GM18508 (cell line): ENCODE measurements at regions not wholly inside any gene's neighbourhood (a gene's known extent, or its start where the extent isn't known, plus 50 kb on each side); places are given as distances from the start of the nearest gene placed in this dataset.
"Not testable (repeated sequence)": the region's sequence is repeated elsewhere in the genome, so short reads cannot be mapped to it uniquely, and the experiment has no call there.

Experiments
- ATAC-seq: cut with Tn5 transposase; IDR thresholded peaks from one replicate; pipeline ENCODE4 v1.9.1; 2021; ENCODE audit warnings: moderate number of reproducible peaks; ENCODE audit not compliant: insufficient read depth, unreplicated experiment

- ATAC-seq = no peak
These were observed 1253.2 kb downstream of the EFNA5 start for GRCh38 chr5:106417566-106417965.

GRCh38 chr5:106417163-106417562 is 1253.6 kb downstream of the EFNA5 start:
- no peak for ATAC-seq

GRCh38 chr5:106415541-106415940 is 1255.2 kb downstream of the EFNA5 start:
- ATAC-seq = no peak

- ATAC-seq = no peak
These were observed 1256.4 kb downstream of the EFNA5 start for GRCh38 chr5:106414342-106414741.

GRCh38 chr5:106412606-106413005 is 1258.1 kb downstream of the EFNA5 start:
- ATAC-seq = no peak

GRCh38 chr5:106408570-106408969 is 1262.2 kb downstream of the EFNA5 start:
- ATAC-seq = no peak

- no peak for ATAC-seq
These were observed 1262.6 kb downstream of the EFNA5 start for GRCh38 chr5:106408141-106408540.

GRCh38 chr5:106401561-106401960 is 1269.2 kb downstream of the EFNA5 start:
- ATAC-seq = no peak

GRCh38 chr5:106399391-106399790 is 1271.3 kb downstream of the EFNA5 start:
- ATAC-seq = no peak

GRCh38 chr5:106397700-106398099 is 1273.0 kb downstream of the EFNA5 start:
- no peak for ATAC-seq

- no peak for ATAC-seq
These were observed 1277.5 kb downstream of the EFNA5 start for GRCh38 chr5:106393276-106393675.

GRCh38 chr5:106392766-106393165 is 1278.0 kb downstream of the EFNA5 start:
- no peak for ATAC-seq

- not testable (repeated sequence) for ATAC-seq
These were observed 1283.0 kb downstream of the EFNA5 start for GRCh38 chr5:106387767-106388166.

- no peak for ATAC-seq
These were observed 1284.5 kb downstream of the EFNA5 start for GRCh38 chr5:106386287-106386686.

- no peak for ATAC-seq
These were observed 1290.0 kb downstream of the EFNA5 start for GRCh38 chr5:106380736-106381135.

GRCh38 chr5:106376522-106376921 is 1294.2 kb downstream of the EFNA5 start:
- ATAC-seq = no peak

GRCh38 chr5:106374956-106375355 is 1295.8 kb downstream of the EFNA5 start:
- no peak for ATAC-seq

- no peak for ATAC-seq
These were observed 1302.7 kb downstream of the EFNA5 start for GRCh38 chr5:106368021-106368420.

- ATAC-seq = no peak
These were observed 1303.5 kb downstream of the EFNA5 start for GRCh38 chr5:106367281-106367680.

- no peak for ATAC-seq
These were observed 1307.2 kb downstream of the EFNA5 start for GRCh38 chr5:106363578-106363977.

- no peak for ATAC-seq
These were observed 1308.8 kb downstream of the EFNA5 start for GRCh38 chr5:106361905-106362304.

GRCh38 chr5:106331415-106331814 is 1339.3 kb downstream of the EFNA5 start:
- ATAC-seq = no peak

GRCh38 chr5:106324356-106324755 is 1346.4 kb downstream of the EFNA5 start:
- no peak for ATAC-seq
